ENCODE measurements at regions not wholly inside any gene's neighbourhood (a gene's known extent, or its start where the extent isn't known, plus 50 kb on each side); places are given as distances from the start of the nearest gene placed in this dataset.

DNA sequence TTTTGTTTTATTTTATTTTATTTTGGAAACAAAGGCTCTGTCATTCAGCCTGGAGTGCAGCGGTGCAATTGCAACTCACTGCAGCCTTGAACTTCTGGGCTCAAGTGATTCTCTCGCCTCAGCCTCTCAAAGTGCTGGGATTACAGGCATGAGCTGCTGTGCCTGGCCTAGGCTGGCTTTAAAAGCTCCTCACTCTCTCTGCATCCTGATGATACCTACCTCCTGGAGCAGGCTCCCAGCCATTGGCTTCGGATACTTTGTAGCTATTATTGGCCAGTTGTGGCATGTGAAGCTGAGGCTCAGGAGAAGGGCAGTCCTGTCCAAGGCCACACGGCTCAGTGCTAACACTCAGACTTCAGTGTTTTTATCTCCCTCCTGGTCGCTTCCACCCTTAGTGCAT is 158.0 kb downstream of the SEC14L1 start (continued):
- TF ChIP-seq, protein P1, sequence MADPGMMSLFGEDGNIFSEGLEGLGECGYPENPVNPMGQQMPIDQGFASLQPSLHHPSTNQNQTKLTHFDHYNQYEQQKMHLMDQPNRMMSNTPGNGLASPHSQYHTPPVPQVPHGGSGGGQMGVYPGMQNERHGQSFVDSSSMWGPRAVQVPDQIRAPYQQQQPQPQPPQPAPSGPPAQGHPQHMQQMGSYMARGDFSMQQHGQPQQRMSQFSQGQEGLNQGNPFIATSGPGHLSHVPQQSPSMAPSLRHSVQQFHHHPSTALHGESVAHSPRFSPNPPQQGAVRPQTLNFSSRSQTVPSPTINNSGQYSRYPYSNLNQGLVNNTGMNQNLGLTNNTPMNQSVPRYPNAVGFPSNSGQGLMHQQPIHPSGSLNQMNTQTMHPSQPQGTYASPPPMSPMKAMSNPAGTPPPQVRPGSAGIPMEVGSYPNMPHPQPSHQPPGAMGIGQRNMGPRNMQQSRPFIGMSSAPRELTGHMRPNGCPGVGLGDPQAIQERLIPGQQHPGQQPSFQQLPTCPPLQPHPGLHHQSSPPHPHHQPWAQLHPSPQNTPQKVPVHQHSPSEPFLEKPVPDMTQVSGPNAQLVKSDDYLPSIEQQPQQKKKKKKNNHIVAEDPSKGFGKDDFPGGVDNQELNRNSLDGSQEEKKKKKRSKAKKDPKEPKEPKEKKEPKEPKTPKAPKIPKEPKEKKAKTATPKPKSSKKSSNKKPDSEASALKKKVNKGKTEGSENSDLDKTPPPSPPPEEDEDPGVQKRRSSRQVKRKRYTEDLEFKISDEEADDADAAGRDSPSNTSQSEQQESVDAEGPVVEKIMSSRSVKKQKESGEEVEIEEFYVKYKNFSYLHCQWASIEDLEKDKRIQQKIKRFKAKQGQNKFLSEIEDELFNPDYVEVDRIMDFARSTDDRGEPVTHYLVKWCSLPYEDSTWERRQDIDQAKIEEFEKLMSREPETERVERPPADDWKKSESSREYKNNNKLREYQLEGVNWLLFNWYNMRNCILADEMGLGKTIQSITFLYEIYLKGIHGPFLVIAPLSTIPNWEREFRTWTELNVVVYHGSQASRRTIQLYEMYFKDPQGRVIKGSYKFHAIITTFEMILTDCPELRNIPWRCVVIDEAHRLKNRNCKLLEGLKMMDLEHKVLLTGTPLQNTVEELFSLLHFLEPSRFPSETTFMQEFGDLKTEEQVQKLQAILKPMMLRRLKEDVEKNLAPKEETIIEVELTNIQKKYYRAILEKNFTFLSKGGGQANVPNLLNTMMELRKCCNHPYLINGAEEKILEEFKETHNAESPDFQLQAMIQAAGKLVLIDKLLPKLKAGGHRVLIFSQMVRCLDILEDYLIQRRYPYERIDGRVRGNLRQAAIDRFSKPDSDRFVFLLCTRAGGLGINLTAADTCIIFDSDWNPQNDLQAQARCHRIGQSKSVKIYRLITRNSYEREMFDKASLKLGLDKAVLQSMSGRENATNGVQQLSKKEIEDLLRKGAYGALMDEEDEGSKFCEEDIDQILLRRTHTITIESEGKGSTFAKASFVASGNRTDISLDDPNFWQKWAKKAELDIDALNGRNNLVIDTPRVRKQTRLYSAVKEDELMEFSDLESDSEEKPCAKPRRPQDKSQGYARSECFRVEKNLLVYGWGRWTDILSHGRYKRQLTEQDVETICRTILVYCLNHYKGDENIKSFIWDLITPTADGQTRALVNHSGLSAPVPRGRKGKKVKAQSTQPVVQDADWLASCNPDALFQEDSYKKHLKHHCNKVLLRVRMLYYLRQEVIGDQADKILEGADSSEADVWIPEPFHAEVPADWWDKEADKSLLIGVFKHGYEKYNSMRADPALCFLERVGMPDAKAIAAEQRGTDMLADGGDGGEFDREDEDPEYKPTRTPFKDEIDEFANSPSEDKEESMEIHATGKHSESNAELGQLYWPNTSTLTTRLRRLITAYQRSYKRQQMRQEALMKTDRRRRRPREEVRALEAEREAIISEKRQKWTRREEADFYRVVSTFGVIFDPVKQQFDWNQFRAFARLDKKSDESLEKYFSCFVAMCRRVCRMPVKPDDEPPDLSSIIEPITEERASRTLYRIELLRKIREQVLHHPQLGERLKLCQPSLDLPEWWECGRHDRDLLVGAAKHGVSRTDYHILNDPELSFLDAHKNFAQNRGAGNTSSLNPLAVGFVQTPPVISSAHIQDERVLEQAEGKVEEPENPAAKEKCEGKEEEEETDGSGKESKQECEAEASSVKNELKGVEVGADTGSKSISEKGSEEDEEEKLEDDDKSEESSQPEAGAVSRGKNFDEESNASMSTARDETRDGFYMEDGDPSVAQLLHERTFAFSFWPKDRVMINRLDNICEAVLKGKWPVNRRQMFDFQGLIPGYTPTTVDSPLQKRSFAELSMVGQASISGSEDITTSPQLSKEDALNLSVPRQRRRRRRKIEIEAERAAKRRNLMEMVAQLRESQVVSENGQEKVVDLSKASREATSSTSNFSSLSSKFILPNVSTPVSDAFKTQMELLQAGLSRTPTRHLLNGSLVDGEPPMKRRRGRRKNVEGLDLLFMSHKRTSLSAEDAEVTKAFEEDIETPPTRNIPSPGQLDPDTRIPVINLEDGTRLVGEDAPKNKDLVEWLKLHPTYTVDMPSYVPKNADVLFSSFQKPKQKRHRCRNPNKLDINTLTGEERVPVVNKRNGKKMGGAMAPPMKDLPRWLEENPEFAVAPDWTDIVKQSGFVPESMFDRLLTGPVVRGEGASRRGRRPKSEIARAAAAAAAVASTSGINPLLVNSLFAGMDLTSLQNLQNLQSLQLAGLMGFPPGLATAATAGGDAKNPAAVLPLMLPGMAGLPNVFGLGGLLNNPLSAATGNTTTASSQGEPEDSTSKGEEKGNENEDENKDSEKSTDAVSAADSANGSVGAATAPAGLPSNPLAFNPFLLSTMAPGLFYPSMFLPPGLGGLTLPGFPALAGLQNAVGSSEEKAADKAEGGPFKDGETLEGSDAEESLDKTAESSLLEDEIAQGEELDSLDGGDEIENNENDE (IDR thresholded peaks at IDR 0.05; ENCODE audit: insufficient replicate concordance, low read length): no peak
- no peak for TF ChIP-seq BCL11A (IDR thresholded peaks at IDR 0.05; ENCODE audit: low read depth in 2 of 2, low read length in 2 of 2)
- TF ChIP-seq BACH1 (IDR thresholded peaks at IDR 0.05; ENCODE audit: low read length): no peak
